ENCODE measurements at regions not wholly inside any gene's neighbourhood (a gene's known extent, or its start where the extent isn't known, plus 50 kb on each side); places are given as distances from the start of the nearest gene placed in this dataset.

DNA sequence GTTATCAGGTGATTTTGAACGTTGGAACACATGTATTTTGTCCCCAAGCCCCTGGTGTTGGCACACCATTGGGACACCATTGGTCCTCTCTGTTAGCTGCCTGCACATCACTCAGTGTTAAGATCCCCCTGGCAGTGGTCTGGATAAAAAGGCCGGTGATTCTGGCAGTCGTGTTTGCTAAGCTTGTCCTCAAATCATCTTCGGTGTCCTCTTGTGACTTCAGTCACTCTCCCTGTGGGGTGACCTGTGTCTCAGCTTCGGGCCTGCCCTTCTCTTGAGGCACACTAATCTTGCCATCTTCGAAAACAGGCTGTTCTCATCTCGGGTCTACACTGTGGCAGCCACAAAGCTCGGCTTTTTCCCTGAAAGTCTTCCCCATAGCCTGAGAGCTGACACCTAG is 127.1 kb downstream of the ZIC5 start:
- H3K4me1 ChIP-seq (ENCODE audit: control insufficient read depth, insufficient read depth, low read length): peaks cover 10% of the 10 kb centered on the region
- H3K36me3 ChIP-seq (ENCODE audit: control insufficient read depth, insufficient read depth, low read length): no peaks in the 10 kb centered on the region
- no peaks in the 10 kb centered on the region for H3K27me3 ChIP-seq (ENCODE audit: control insufficient read depth, insufficient read depth, low read length, poor library complexity, severe bottlenecking)
- no peak overlapping the region for H3K27ac ChIP-seq (ENCODE audit: insufficient read depth, low read depth, low read length, poor library complexity, severe bottlenecking)
- H3K9me3 ChIP-seq (ENCODE audit: control insufficient read depth, low read length): no peaks in the 10 kb centered on the region
- H3K4me3 ChIP-seq (ENCODE audit: insufficient read depth, low read depth, low read length): no peak overlapping the region
- WGBS, 2 experiments: 92 to 94% methylated on average over 8 of the region's 8 CpGs

DNA sequence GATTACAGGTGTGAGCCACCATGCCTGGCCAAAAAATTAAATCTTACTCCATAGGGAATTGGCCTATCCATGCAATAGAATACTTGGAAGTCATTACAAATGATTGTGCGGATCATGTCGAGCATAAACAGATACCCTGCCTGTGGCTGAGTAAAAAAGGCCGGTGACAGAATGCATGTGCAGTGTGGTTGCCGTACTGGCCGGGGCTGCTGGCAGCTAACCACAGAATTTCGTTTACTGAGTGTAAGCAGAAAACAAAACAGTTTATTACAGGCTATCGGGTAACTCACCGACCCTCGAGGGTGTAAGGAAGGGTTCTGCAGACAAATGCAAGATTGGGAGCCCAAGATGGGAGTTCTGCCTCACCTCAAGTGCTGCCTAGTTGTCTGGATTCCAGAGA is 127.7 kb downstream of the ZIC5 start:
- Histone ChIP-seq H3K36me3 (ENCODE audit: control insufficient read depth, insufficient read depth, low read length) (no peaks in the 10 kb centered on the region), H3K27me3 (ENCODE audit: control insufficient read depth, insufficient read depth, low read length, poor library complexity, severe bottlenecking) (no peaks in the 10 kb centered on the region), H3K4me3 (ENCODE audit: insufficient read depth, low read depth, low read length) (no peak overlapping the region), H3K9me3 (ENCODE audit: control insufficient read depth, low read length) (no peaks in the 10 kb centered on the region), H3K4me1 (ENCODE audit: control insufficient read depth, insufficient read depth, low read length) (peaks cover 10% of the 10 kb centered on the region), H3K27ac (ENCODE audit: insufficient read depth, low read depth, low read length, poor library complexity, severe bottlenecking) (no peak overlapping the region)
- WGBS, 2 experiments: 95 to 96% methylated on average over 9 of the region's 9 CpGs

- no peaks in the 10 kb centered on the region for H3K27me3 ChIP-seq (ENCODE audit: control insufficient read depth, insufficient read depth, low read length, poor library complexity, severe bottlenecking)
- 88 to 93% methylated on average over 1 of the region's 1 CpG for WGBS, 2 experiments
- no peak overlapping the region for H3K27ac ChIP-seq (ENCODE audit: insufficient read depth, low read depth, low read length, poor library complexity, severe bottlenecking)
These were observed 129.2 kb downstream of the ZIC5 start for GRCh38 chr13:99842405-99842804.

GRCh38 chr13:99836291-99836690 is 135.3 kb downstream of the ZIC5 start:
- H3K4me3 ChIP-seq (ENCODE audit: insufficient read depth, low read depth, low read length): no peak overlapping the region
- no peaks in the 10 kb centered on the region for H3K4me1 ChIP-seq (ENCODE audit: control insufficient read depth, insufficient read depth, low read length)
- 86 to 97% methylated on average over 4 of the region's 4 CpGs for WGBS, 2 experiments
- no peak overlapping the region for H3K27ac ChIP-seq (ENCODE audit: insufficient read depth, low read depth, low read length, poor library complexity, severe bottlenecking)
- no peaks in the 10 kb centered on the region for H3K27me3 ChIP-seq (ENCODE audit: control insufficient read depth, insufficient read depth, low read length, poor library complexity, severe bottlenecking)
- no peaks in the 10 kb centered on the region for H3K36me3 ChIP-seq (ENCODE audit: control insufficient read depth, insufficient read depth, low read length)
- no peaks in the 10 kb centered on the region for H3K9me3 ChIP-seq (ENCODE audit: control insufficient read depth, low read length)

More at GRCh38 chr13:99842405-99842804, 129.2 kb downstream of the ZIC5 start:
- Histone ChIP-seq H3K4me1 (ENCODE audit: control insufficient read depth, insufficient read depth, low read length) (peaks cover 2% of the 10 kb centered on the region), H3K36me3 (ENCODE audit: control insufficient read depth, insufficient read depth, low read length) (no peaks in the 10 kb centered on the region), H3K4me3 (ENCODE audit: insufficient read depth, low read depth, low read length) (no peak overlapping the region), H3K9me3 (ENCODE audit: control insufficient read depth, low read length) (no peaks in the 10 kb centered on the region)

DNA sequence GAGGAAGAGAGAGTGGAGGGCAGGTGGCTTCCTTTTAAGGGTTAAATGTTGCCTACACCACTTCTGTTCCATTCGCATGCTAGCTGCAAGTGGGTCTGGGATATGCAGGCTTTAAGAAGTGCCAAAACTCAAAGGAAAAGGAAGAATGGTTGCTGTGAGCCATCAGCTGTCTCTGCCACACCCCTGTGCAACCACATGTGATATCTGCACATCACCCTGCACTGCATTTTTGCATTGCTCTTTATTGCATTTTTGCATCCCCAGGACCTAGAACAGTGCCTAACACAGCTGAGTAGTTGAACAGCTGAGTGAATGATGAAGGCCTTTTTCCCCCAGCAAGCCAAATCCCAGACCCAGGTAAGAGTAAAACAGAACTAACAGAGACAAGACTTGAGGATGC is 136.1 kb downstream of the ZIC5 start:
- WGBS, 2 experiments: 88 to 94% methylated on average over 1 of the region's 1 CpG
- Histone ChIP-seq H3K4me1 (ENCODE audit: control insufficient read depth, insufficient read depth, low read length) (no peaks in the 10 kb centered on the region), H3K9me3 (ENCODE audit: control insufficient read depth, low read length) (no peaks in the 10 kb centered on the region), H3K4me3 (ENCODE audit: insufficient read depth, low read depth, low read length) (no peak overlapping the region), H3K27me3 (ENCODE audit: control insufficient read depth, insufficient read depth, low read length, poor library complexity, severe bottlenecking) (no peaks in the 10 kb centered on the region), H3K27ac (ENCODE audit: insufficient read depth, low read depth, low read length, poor library complexity, severe bottlenecking) (no peak overlapping the region), H3K36me3 (ENCODE audit: control insufficient read depth, insufficient read depth, low read length) (no peaks in the 10 kb centered on the region)

DNA sequence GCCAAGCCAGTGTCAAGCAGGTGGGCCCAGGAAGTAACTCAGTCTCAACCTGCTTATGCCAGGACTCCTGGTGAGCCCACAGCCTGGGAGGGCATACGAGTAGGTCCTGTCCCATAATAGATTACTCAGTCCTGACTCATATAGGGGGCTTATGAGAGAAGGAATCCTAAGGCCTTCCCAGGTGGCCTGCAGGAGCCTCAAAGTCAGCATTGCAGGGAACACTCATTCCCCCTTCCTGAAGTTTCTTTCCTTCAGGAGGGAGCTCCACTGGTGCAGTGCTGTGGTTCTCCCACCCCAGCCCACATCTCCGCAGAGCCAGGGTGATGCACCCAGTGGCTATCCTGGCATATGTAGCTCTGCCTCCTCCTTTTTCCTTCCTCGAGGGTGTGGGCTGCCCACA is 137.3 kb downstream of the ZIC5 start:
- Histone ChIP-seq H3K36me3 (ENCODE audit: control insufficient read depth, insufficient read depth, low read length) (no peaks in the 10 kb centered on the region), H3K27me3 (ENCODE audit: control insufficient read depth, insufficient read depth, low read length, poor library complexity, severe bottlenecking) (no peaks in the 10 kb centered on the region), H3K4me1 (ENCODE audit: control insufficient read depth, insufficient read depth, low read length) (no peaks in the 10 kb centered on the region), H3K27ac (ENCODE audit: insufficient read depth, low read depth, low read length, poor library complexity, severe bottlenecking) (no peak overlapping the region), H3K4me3 (ENCODE audit: insufficient read depth, low read depth, low read length) (no peak overlapping the region), H3K9me3 (ENCODE audit: control insufficient read depth, low read length) (no peaks in the 10 kb centered on the region)
- WGBS, 2 experiments: 91 to 92% methylated on average over 3 of the region's 3 CpGs

DNA sequence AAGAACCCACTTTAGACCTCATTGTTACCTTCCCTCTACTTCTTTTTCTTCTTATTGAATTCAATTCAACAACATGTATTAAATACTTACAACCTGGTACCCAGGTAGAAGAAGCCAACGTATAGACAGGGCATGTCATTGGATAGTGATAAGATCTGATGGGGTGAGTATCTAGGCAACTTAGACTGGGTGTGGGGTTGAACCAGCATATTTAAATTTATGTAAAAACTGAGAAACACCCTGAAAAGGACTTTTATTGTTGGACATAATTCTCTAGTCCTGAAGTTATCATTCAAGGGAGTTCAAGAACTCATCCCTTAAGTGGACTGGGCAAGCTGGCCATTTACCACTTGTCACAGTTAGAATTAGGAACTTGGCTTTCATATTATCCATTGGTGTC is 139.2 kb downstream of the ZIC5 start:
- Histone ChIP-seq H3K4me1 (ENCODE audit: control insufficient read depth, insufficient read depth, low read length) (no peaks in the 10 kb centered on the region), H3K27ac (ENCODE audit: insufficient read depth, low read depth, low read length, poor library complexity, severe bottlenecking) (no peak overlapping the region), H3K9me3 (ENCODE audit: control insufficient read depth, low read length) (no peaks in the 10 kb centered on the region), H3K36me3 (ENCODE audit: control insufficient read depth, insufficient read depth, low read length) (no peaks in the 10 kb centered on the region), H3K4me3 (ENCODE audit: insufficient read depth, low read depth, low read length) (no peak overlapping the region), H3K27me3 (ENCODE audit: control insufficient read depth, insufficient read depth, low read length, poor library complexity, severe bottlenecking) (no peaks in the 10 kb centered on the region)
- 86 to 93% methylated on average over 1 of the region's 1 CpG for WGBS, 2 experiments

- 84 to 86% methylated on average over 3 of the region's 3 CpGs for WGBS, 2 experiments
- H3K27me3 ChIP-seq (ENCODE audit: control insufficient read depth, insufficient read depth, low read length, poor library complexity, severe bottlenecking): no peaks in the 10 kb centered on the region
- no peaks in the 10 kb centered on the region for H3K9me3 ChIP-seq (ENCODE audit: control insufficient read depth, low read length)
- H3K27ac ChIP-seq (ENCODE audit: insufficient read depth, low read depth, low read length, poor library complexity, severe bottlenecking): no peak overlapping the region
- no peak overlapping the region for H3K4me3 ChIP-seq (ENCODE audit: insufficient read depth, low read depth, low read length)
- H3K4me1 ChIP-seq (ENCODE audit: control insufficient read depth, insufficient read depth, low read length): no peaks in the 10 kb centered on the region
- H3K36me3 ChIP-seq (ENCODE audit: control insufficient read depth, insufficient read depth, low read length): no peaks in the 10 kb centered on the region
These were observed 140.6 kb downstream of the ZIC5 start for GRCh38 chr13:99830931-99831330.

GRCh38 chr13:99829593-99830239 is 141.9 kb downstream of the ZIC5 start:
- no peaks in the 10 kb centered on the region for H3K9me3 ChIP-seq (ENCODE audit: control insufficient read depth, low read length)
- no peak overlapping the region for H3K4me3 ChIP-seq (ENCODE audit: insufficient read depth, low read depth, low read length)
- no peaks in the 10 kb centered on the region for H3K4me1 ChIP-seq (ENCODE audit: control insufficient read depth, insufficient read depth, low read length)
- H3K36me3 ChIP-seq (ENCODE audit: control insufficient read depth, insufficient read depth, low read length): no peaks in the 10 kb centered on the region
- no peak overlapping the region for H3K27ac ChIP-seq (ENCODE audit: insufficient read depth, low read depth, low read length, poor library complexity, severe bottlenecking)
- no peaks in the 10 kb centered on the region for H3K27me3 ChIP-seq (ENCODE audit: control insufficient read depth, insufficient read depth, low read length, poor library complexity, severe bottlenecking)
- 94 to 97% methylated on average over 12 of the region's 12 CpGs for WGBS, 2 experiments

- H3K27me3 ChIP-seq (ENCODE audit: control insufficient read depth, insufficient read depth, low read length, poor library complexity, severe bottlenecking): no peaks in the 10 kb centered on the region
- no peak overlapping the region for H3K27ac ChIP-seq (ENCODE audit: insufficient read depth, low read depth, low read length, poor library complexity, severe bottlenecking)
- 92 to 96% methylated on average over 5 of the region's 5 CpGs for WGBS, 2 experiments
- no peaks in the 10 kb centered on the region for H3K9me3 ChIP-seq (ENCODE audit: control insufficient read depth, low read length)
- H3K36me3 ChIP-seq (ENCODE audit: control insufficient read depth, insufficient read depth, low read length): no peaks in the 10 kb centered on the region
- no peak overlapping the region for H3K4me3 ChIP-seq (ENCODE audit: insufficient read depth, low read depth, low read length)
- no peaks in the 10 kb centered on the region for H3K4me1 ChIP-seq (ENCODE audit: control insufficient read depth, insufficient read depth, low read length)
These were observed 142.4 kb downstream of the ZIC5 start for GRCh38 chr13:99829161-99829560.

DNA sequence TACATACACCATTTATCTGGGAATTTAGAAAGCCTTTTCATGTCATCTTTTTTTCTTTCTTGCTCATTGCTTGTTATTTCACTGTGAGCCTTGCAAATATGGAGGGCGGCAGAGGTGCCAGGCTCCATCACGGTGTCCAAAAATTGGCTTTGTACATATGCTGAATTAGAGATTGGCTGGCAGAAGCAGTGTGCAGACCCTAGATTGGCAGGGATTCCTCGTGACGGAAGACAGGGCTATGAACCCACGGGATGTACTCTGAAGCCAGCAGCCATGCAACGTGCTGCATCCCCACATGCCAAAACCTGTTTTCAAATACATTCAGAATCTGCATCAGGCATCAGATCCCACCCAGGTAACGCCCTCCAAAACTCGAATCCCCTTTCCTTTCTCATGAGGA is 142.8 kb downstream of the ZIC5 start:
- no peaks in the 10 kb centered on the region for H3K36me3 ChIP-seq (ENCODE audit: control insufficient read depth, insufficient read depth, low read length)
- WGBS, 2 experiments: 95 to 96% methylated on average over 8 of the region's 8 CpGs
- no peaks in the 10 kb centered on the region for H3K4me1 ChIP-seq (ENCODE audit: control insufficient read depth, insufficient read depth, low read length)
- no peaks in the 10 kb centered on the region for H3K9me3 ChIP-seq (ENCODE audit: control insufficient read depth, low read length)
- no peak overlapping the region for H3K4me3 ChIP-seq (ENCODE audit: insufficient read depth, low read depth, low read length)
- H3K27ac ChIP-seq (ENCODE audit: insufficient read depth, low read depth, low read length, poor library complexity, severe bottlenecking): no peak overlapping the region
- H3K27me3 ChIP-seq (ENCODE audit: control insufficient read depth, insufficient read depth, low read length, poor library complexity, severe bottlenecking): no peaks in the 10 kb centered on the region

Data from ectodermal cell (in vitro differentiated cells).